Inflammatory macrophage treated with lipopolysaccharide for 4 hours (primary cell): ENCODE measurements at regions not wholly inside any gene's neighbourhood (a gene's known extent, or its start where the extent isn't known, plus 50 kb on each side); places are given as distances from the start of the nearest gene placed in this dataset.
"Not testable (repeated sequence)": the region's sequence is repeated elsewhere in the genome, so short reads cannot be mapped to it uniquely, and the experiment has no call there.

ENCODE experiments used
- DNase-seq: peaks from one replicate; pipeline ENCODE4 v3.0.0-alpha.2; 2020

GRCh38 chr1:113307771-113308445 is 82.4 kb upstream of the MAGI3 start:
- peak; percentile 2 for DNase-seq

DNA sequence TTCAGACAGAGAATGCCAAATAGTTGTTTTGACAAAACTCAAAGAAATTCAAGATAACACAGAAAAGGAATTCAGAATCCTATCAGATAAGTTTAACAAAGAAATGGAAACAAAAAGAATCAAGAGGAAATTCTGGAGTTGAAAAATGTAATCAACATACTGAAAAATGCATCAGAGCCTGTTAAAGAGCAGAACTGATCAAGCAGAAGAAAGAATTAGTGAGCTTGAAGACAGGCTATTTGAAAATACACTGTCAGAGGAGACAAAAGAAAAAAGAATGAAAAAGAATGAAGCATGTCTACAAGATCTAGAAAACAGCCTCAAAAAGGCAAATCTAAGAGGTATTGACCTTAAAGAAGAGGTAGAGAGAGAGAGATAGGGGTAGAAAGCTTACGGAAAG is 77.7 kb upstream of the MAGI3 start:
- not testable (repeated sequence) for DNase-seq

- DNase-seq = no peak
Observed at GRCh38 chr1:113314600-113314999, 75.7 kb upstream of the MAGI3 start.

GRCh38 chr1:113320272-113320671 is 70.0 kb upstream of the MAGI3 start:
- no peak for DNase-seq

- no peak for DNase-seq
Observed at GRCh38 chr1:113320972-113321680, 69.2 kb upstream of the MAGI3 start.

DNA sequence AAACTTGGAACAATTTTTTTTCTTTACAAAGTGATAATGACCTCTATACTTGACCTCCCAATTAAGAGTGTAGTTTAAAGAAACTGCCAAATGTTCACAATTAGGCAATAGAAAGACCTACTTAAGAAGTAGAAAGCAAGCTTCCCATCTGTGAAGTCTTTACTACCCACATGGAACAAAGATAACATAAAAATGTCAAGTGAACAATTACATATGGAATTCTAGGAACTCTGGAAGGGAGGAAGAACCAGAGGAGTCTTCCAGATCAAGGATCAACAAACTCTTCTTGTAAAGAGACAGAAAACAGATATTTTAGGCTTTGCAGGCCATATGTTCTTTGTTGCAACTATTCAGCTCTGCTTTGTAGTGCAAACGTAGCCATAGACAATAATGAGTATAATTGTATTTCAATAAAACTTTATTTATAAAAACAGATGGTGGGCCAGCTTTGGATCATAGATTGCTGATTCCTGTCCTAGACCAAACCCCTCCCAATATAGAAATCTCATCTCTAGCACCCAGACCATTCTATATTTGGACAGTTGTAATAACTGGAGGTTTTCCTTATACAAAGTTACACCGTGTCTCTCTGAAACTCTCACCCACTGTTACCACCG is 68.4 kb upstream of the MAGI3 start:
- no peak for DNase-seq

DNA sequence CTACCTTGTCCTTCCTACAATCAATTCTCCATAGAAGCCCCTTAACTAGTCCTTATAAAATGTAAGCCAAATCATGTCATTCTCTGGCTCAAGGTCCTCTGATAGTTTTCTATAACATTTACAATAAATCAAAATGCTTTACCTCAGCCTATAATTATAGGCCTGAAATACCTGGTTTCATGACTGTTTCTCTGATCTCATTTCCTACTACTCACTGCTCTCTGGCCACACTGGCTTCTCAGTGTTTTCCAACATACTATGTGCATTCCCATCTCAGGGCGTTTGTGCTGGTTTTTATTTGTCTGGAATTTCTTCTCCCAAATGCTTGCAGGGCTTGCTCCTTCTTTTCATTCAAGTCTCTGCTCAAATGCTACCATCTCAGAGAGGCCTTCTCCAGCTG is 67.9 kb upstream of the MAGI3 start:
- no peak for DNase-seq

GRCh38 chr1:113325022-113325421 is 65.3 kb upstream of the MAGI3 start:
- no peak for DNase-seq

GRCh38 chr1:113326976-113327375 is 63.3 kb upstream of the MAGI3 start:
- no peak for DNase-seq

- DNase-seq = no peak
Observed at GRCh38 chr1:113333056-113333455, 57.3 kb upstream of the MAGI3 start.

GRCh38 chr1:113340038-113340437 is 50.3 kb upstream of the MAGI3 start:
- DNase-seq = no peak
